K562 (cell line): ENCODE measurements at regions not wholly inside any gene's neighbourhood (a gene's known extent, or its start where the extent isn't known, plus 50 kb on each side); places are given as distances from the start of the nearest gene placed in this dataset.

Experiments
- BRF2 ChIP-seq: IDR thresholded peaks from 3 replicates; pipeline ENCODE4 v1.6.1; 2011; ENCODE audit warnings: borderline replicate concordance, mild to moderate bottlenecking; ENCODE audit not compliant: insufficient read length, insufficient read depth
- CREB1 ChIP-seq, 2 experiments: sonication (generic) in 1 of 2; formaldehyde crosslinking in 1 of 2; IDR thresholded peaks; 2 replicates each; pipeline versions ENCODE4 v1.6.1 to v1.8.0; 2012 to 2022; ENCODE audit warnings: inconsistent platforms in 1 of 2, mild to moderate bottlenecking in 1 of 2, missing genetic modification reagents in 1 of 2, moderate library complexity in 1 of 2
- CREB3L1 ChIP-seq: fragments of 450-650 bp; IDR thresholded peaks from 2 replicates; pipeline ENCODE4 v1.6.1; 2014; ENCODE audit warnings: low read depth, mild to moderate bottlenecking, moderate library complexity, borderline replicate concordance
- ETV1 ChIP-seq: fragments of 450-650 bp; conservative IDR thresholded peaks from 2 replicates; pipeline ENCODE4 v1.6.1; 2016; ENCODE audit warnings: missing genetic modification characterization, control low read depth, low read depth, missing compliant biosample characterization
- EZH2 ChIP-seq: IDR thresholded peaks from 2 replicates; pipeline ENCODE4 v1.6.1; 2012; ENCODE audit warnings: low read depth, mild to moderate bottlenecking, inconsistent platforms, low read length, borderline replicate concordance
- LEF1 ChIP-seq: fragments of 450-650 bp; IDR thresholded peaks from 2 replicates; pipeline ENCODE4 v1.6.1; 2016; ENCODE audit warnings: mild to moderate bottlenecking
- MXI1 ChIP-seq: IDR thresholded peaks from 2 replicates; pipeline ENCODE4 v1.6.1; 2011; ENCODE audit warnings: low read depth, mild to moderate bottlenecking, improper control_type of control experiment, low read length
- NFE2 ChIP-seq: IDR thresholded peaks from 2 replicates; pipeline ENCODE4 v1.6.1; 2014; ENCODE audit warnings: antibody characterized with exemption, low read depth
- PATZ1 ChIP-seq: fragments of 250-450 bp; sonication (Bioruptor Pico); IDR thresholded peaks from 2 replicates; pipeline ENCODE4 v1.5.0; 2020; ENCODE audit warnings: mild to moderate bottlenecking, borderline replicate concordance
- THRB ChIP-seq: fragments of 450-650 bp; formaldehyde crosslinking; conservative IDR thresholded peaks from 2 replicates; pipeline ENCODE4 v1.4.0; 2022; ENCODE audit warnings: mild to moderate bottlenecking, missing genetic modification characterization
- XRCC4 ChIP-seq: IDR thresholded peaks from one replicate; pipeline ENCODE4 v1.6.1; 2011; ENCODE audit not compliant: insufficient read depth, insufficient read length; ENCODE audit errors: extremely low read depth
- ZNF232 ChIP-seq: sonication (generic); formaldehyde crosslinking; IDR thresholded peaks from 2 replicates; pipeline ENCODE4 v1.8.0; 2022; ENCODE audit warnings: mild to moderate bottlenecking, missing genetic modification reagents
- ZNF408 ChIP-seq: fragments of 250-450 bp; sonication (Bioruptor Pico); IDR thresholded peaks from 2 replicates; pipeline ENCODE4 v1.4.0; 2020; ENCODE audit warnings: low read depth, mild to moderate bottlenecking, moderate library complexity
- TF ChIP-seq, protein P1 (sequence below): fragments of 450-650 bp; IDR thresholded peaks from 2 replicates; pipeline ENCODE4 v1.6.1; 2016; ENCODE audit warnings: borderline replicate concordance

GRCh38 chr11:116217006-116217405, 555.8 kb downstream of the BUD13 start (continued):
- TF ChIP-seq, protein P1, sequence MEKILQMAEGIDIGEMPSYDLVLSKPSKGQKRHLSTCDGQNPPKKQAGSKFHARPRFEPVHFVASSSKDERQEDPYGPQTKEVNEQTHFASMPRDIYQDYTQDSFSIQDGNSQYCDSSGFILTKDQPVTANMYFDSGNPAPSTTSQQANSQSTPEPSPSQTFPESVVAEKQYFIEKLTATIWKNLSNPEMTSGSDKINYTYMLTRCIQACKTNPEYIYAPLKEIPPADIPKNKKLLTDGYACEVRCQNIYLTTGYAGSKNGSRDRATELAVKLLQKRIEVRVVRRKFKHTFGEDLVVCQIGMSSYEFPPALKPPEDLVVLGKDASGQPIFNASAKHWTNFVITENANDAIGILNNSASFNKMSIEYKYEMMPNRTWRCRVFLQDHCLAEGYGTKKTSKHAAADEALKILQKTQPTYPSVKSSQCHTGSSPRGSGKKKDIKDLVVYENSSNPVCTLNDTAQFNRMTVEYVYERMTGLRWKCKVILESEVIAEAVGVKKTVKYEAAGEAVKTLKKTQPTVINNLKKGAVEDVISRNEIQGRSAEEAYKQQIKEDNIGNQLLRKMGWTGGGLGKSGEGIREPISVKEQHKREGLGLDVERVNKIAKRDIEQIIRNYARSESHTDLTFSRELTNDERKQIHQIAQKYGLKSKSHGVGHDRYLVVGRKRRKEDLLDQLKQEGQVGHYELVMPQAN = no peak
- TF ChIP-seq CREB3L1 (no peak), LEF1 (no peak), EZH2 (no peak), ZNF232 (no peak), BRF2 (no peak), XRCC4 (no peak), ETV1 (tag) (no peak), CREB1 (IDR thresholded peaks at IDR 0.05) (no peak), CREB1 (CRISPR knock-in tag; IDR thresholded peaks at IDR 0.05) (no peak), THRB (CRISPR knock-in tag) (no peak), PATZ1 (CRISPR knock-in tag) (no peak), NFE2 (no peak), ZNF408 (CRISPR knock-in tag) (no peak), MXI1 (no peak)
